ENCODE measurements at regions not wholly inside any gene's neighbourhood (a gene's known extent, or its start where the extent isn't known, plus 50 kb on each side); places are given as distances from the start of the nearest gene placed in this dataset.

GRCh38 chr18:45548614-45549013 is 66.7 kb upstream of the SLC14A2 start:
- DNase-seq = no peak

GRCh38 chr18:45549290-45549689 is 66.0 kb upstream of the SLC14A2 start:
- DNase-seq = no peak

GRCh38 chr18:45551142-45551815 is 64.0 kb upstream of the SLC14A2 start:
- DNase-seq = no peak

GRCh38 chr18:45553723-45554388 is 61.4 kb upstream of the SLC14A2 start:
- DNase-seq = no peak

- DNase-seq = no peak
These were observed 60.9 kb upstream of the SLC14A2 start for GRCh38 chr18:45554389-45554737.

- no peak for DNase-seq
These were observed 59.1 kb upstream of the SLC14A2 start for GRCh38 chr18:45556222-45556621.

GRCh38 chr18:45557287-45557686 is 58.0 kb upstream of the SLC14A2 start:
- no peak for DNase-seq

- no peak for DNase-seq
These were observed 57.5 kb upstream of the SLC14A2 start for GRCh38 chr18:45557779-45558178.

GRCh38 chr18:45559258-45559657 is 56.0 kb upstream of the SLC14A2 start:
- no peak for DNase-seq

GRCh38 chr18:45560870-45561269 is 54.4 kb upstream of the SLC14A2 start:
- DNase-seq = no peak

GRCh38 chr18:45562567-45563479 is 52.5 kb upstream of the SLC14A2 start:
- DNase-seq = no peak

- DNase-seq = no peak
These were observed 49.9 kb upstream of the SLC14A2 start for GRCh38 chr18:45565280-45565970.

All from stimulated activated CD4-positive, alpha-beta T cell treated with anti-CD3 and anti-CD28 coated beads, Interleukin-4, amount 100 ng/mL, for 1 hour (primary cell).